ENCODE measurements at regions not wholly inside any gene's neighbourhood (a gene's known extent, or its start where the extent isn't known, plus 50 kb on each side); places are given as distances from the start of the nearest gene placed in this dataset.

DNA sequence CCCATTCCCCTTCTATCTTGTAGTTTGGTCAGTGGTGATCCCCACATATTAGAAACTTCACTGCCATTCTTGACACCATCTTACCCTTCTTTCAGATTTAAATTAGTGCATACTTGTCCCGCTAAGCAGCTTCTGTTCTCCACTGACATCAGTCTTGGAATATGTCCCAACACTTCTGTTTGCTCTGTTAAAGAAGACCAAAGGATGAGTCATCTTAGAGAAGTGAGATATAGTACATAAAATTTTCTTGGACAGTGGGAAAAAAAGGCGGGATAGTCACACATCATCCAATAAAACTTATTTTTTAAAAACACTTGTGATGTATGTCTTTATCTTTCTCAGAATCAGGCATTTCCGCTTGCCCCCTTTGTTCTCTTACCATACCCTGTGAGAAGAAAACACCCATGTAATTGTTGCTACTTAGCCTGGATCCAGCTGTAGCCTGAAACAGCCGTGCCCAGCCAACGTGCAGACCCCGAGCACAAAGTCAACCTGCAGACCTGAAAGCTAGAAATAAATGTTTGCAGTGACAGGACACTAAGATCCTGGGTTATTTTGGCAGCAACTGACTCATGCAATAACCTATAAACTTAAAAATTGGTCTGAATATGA lies 100.1 kb upstream of the PDE3A start:
- TF ChIP-seq POLR2AphosphoS5 (IDR thresholded peaks at IDR 0.05; ENCODE audit: borderline replicate concordance, low read depth, low read length) = no peak
- TF ChIP-seq EZH2 (IDR thresholded peaks at IDR 0.05) = no peak
